Mucosa of stomach (tissue), 1 donor: ENCODE measurements at regions not wholly inside any gene's neighbourhood (a gene's known extent, or its start where the extent isn't known, plus 50 kb on each side); places are given as distances from the start of the nearest gene placed in this dataset.

Experiments used
- H3K27me3 ChIP-seq: one replicate; pipeline ENCODE4 v1.7.0; 2013; ENCODE audit warnings: mild to moderate bottlenecking, low read length; ENCODE audit not compliant: control insufficient read depth, insufficient read depth
- H3K36me3 ChIP-seq: one replicate; pipeline ENCODE4 v1.7.0; 2013; ENCODE audit warnings: low read length; ENCODE audit not compliant: control insufficient read depth, insufficient read depth
- H3K4me1 ChIP-seq: one replicate; pipeline ENCODE4 v1.7.0; 2013; ENCODE audit warnings: mild to moderate bottlenecking, low read length; ENCODE audit not compliant: control insufficient read depth, insufficient read depth
- H3K4me3 ChIP-seq: one replicate; pipeline ENCODE4 v1.7.0; 2013; ENCODE audit warnings: low read length
- H3K9ac ChIP-seq: one replicate; pipeline ENCODE4 v1.7.0; 2013; ENCODE audit warnings: mild to moderate bottlenecking, low read length, moderate library complexity
- H3K9me3 ChIP-seq: one replicate; pipeline ENCODE4 v1.7.0; 2013; ENCODE audit warnings: mild to moderate bottlenecking, low read length, moderate library complexity; ENCODE audit not compliant: control insufficient read depth
- donor health status: Pancreatic carcinoma.

GRCh38 chr10:58027426-58027825 is 240.3 kb downstream of the IPMK start:
- Histone ChIP-seq H3K27me3 (no peaks in the 10 kb centered on the region), H3K9ac (no peak overlapping the region), H3K4me1 (no peaks in the 10 kb centered on the region), H3K36me3 (no peaks in the 10 kb centered on the region), H3K9me3 (no peaks in the 10 kb centered on the region), H3K4me3 (no peak overlapping the region)

GRCh38 chr10:58026036-58026435 is 241.7 kb downstream of the IPMK start:
- H3K4me3 ChIP-seq = no peak overlapping the region
- no peaks in the 10 kb centered on the region for H3K27me3 ChIP-seq
- H3K4me1 ChIP-seq = no peaks in the 10 kb centered on the region
- no peak overlapping the region for H3K9ac ChIP-seq
- no peaks in the 10 kb centered on the region for H3K9me3 ChIP-seq
- no peaks in the 10 kb centered on the region for H3K36me3 ChIP-seq

GRCh38 chr10:58023341-58024073 is 244.2 kb downstream of the IPMK start:
- Histone ChIP-seq H3K9me3 (no peaks in the 10 kb centered on the region), H3K4me3 (no peak overlapping the region), H3K27me3 (no peaks in the 10 kb centered on the region), H3K4me1 (no peaks in the 10 kb centered on the region), H3K9ac (no peak overlapping the region), H3K36me3 (no peaks in the 10 kb centered on the region)

GRCh38 chr10:58019863-58020537 is 247.7 kb downstream of the IPMK start:
- no peaks in the 10 kb centered on the region for H3K27me3 ChIP-seq
- no peak overlapping the region for H3K9ac ChIP-seq
- H3K36me3 ChIP-seq = no peaks in the 10 kb centered on the region
- peaks cover 6% of the 10 kb centered on the region for H3K4me1 ChIP-seq
- no peak overlapping the region for H3K4me3 ChIP-seq
- no peaks in the 10 kb centered on the region for H3K9me3 ChIP-seq

GRCh38 chr10:58017719-58018367 is 249.9 kb downstream of the IPMK start:
- Histone ChIP-seq H3K36me3 (no peaks in the 10 kb centered on the region), H3K4me3 (no peak overlapping the region), H3K4me1 (peaks cover 6% of the 10 kb centered on the region), H3K9ac (no peak overlapping the region), H3K27me3 (no peaks in the 10 kb centered on the region), H3K9me3 (no peaks in the 10 kb centered on the region)

GRCh38 chr10:58016614-58017013 is 251.1 kb downstream of the IPMK start:
- no peak overlapping the region for H3K4me3 ChIP-seq
- H3K36me3 ChIP-seq = no peaks in the 10 kb centered on the region
- H3K9ac ChIP-seq = no peak overlapping the region
- no peaks in the 10 kb centered on the region for H3K9me3 ChIP-seq
- H3K4me1 ChIP-seq = peaks cover 6% of the 10 kb centered on the region
- H3K27me3 ChIP-seq = no peaks in the 10 kb centered on the region

GRCh38 chr10:58014436-58014835 is 253.3 kb downstream of the IPMK start:
- Histone ChIP-seq H3K4me1 (peaks cover 6% of the 10 kb centered on the region), H3K36me3 (no peaks in the 10 kb centered on the region), H3K4me3 (no peak overlapping the region), H3K27me3 (no peaks in the 10 kb centered on the region), H3K9me3 (no peaks in the 10 kb centered on the region), H3K9ac (no peak overlapping the region)

- Histone ChIP-seq H3K27me3 (no peaks in the 10 kb centered on the region), H3K9me3 (no peaks in the 10 kb centered on the region), H3K4me1 (peaks cover 6% of the 10 kb centered on the region), H3K9ac (no peak overlapping the region), H3K36me3 (no peaks in the 10 kb centered on the region), H3K4me3 (no peak overlapping the region)
These were observed 254.3 kb downstream of the IPMK start for GRCh38 chr10:58013406-58013805.

- no peaks in the 10 kb centered on the region for H3K4me1 ChIP-seq
- H3K9ac ChIP-seq = no peak overlapping the region
- no peak overlapping the region for H3K4me3 ChIP-seq
- H3K36me3 ChIP-seq = no peaks in the 10 kb centered on the region
- no peaks in the 10 kb centered on the region for H3K9me3 ChIP-seq
- no peaks in the 10 kb centered on the region for H3K27me3 ChIP-seq
These were observed 257.5 kb downstream of the IPMK start for GRCh38 chr10:58010073-58010702.

- H3K9ac ChIP-seq = no peak overlapping the region
- H3K4me1 ChIP-seq = no peaks in the 10 kb centered on the region
- H3K9me3 ChIP-seq = no peaks in the 10 kb centered on the region
- H3K4me3 ChIP-seq = no peak overlapping the region
- H3K36me3 ChIP-seq = no peaks in the 10 kb centered on the region
- no peaks in the 10 kb centered on the region for H3K27me3 ChIP-seq
These were observed 263.7 kb downstream of the IPMK start for GRCh38 chr10:58003945-58004344.

- H3K27me3 ChIP-seq = no peaks in the 10 kb centered on the region
- H3K4me3 ChIP-seq = no peak overlapping the region
- H3K9ac ChIP-seq = no peak overlapping the region
- no peaks in the 10 kb centered on the region for H3K9me3 ChIP-seq
- no peaks in the 10 kb centered on the region for H3K36me3 ChIP-seq
- no peaks in the 10 kb centered on the region for H3K4me1 ChIP-seq
These were observed 266.5 kb downstream of the IPMK start for GRCh38 chr10:58001159-58001558.

- H3K4me1 ChIP-seq = no peaks in the 10 kb centered on the region
- no peaks in the 10 kb centered on the region for H3K27me3 ChIP-seq
- H3K36me3 ChIP-seq = no peaks in the 10 kb centered on the region
- no peak overlapping the region for H3K9ac ChIP-seq
- no peaks in the 10 kb centered on the region for H3K9me3 ChIP-seq
- no peak overlapping the region for H3K4me3 ChIP-seq
These were observed 271.2 kb downstream of the IPMK start for GRCh38 chr10:57996536-57996935.
